ENCODE measurements at regions not wholly inside any gene's neighbourhood (a gene's known extent, or its start where the extent isn't known, plus 50 kb on each side); places are given as distances from the start of the nearest gene placed in this dataset.

GRCh38 chr4:22103768-22104167, 155.2 kb upstream of the KCNIP4 start:
- DNase-seq (no peak), ATAC-seq (no peak)
- H3K4me3 Mint-ChIP-seq: no peak overlapping the region
- H3K36me3 Mint-ChIP-seq (ENCODE audit: low read depth): no peaks in the 10 kb centered on the region
- H3K9me3 Mint-ChIP-seq: no peaks in the 10 kb centered on the region
- no peak overlapping the region for H3K27ac Mint-ChIP-seq
- peaks cover 9% of the 10 kb centered on the region for H3K4me1 Mint-ChIP-seq
- H3K27me3 Mint-ChIP-seq: no peaks in the 10 kb centered on the region

DNA sequence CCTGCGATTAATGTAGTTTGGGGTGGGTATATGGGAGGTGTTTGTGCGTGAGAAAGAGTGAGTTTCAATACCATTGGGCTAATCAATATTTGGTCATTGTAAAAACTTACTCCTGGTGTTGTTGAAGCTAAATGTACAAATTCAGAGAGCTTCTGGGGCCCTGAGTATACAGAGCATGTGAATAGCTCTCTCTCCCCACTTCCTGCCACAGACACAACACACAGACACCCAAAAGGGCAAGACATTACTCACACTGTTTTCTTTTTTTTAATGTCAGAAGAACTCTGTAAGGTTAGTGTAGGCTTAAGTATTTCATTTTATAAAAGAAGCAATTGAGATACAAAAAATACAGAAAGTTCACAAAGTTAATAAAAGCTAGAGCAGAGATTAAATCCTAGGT, 151.3 kb upstream of the KCNIP4 start:
- ATAC-seq: peak; percentile 80
- H3K4me1 Mint-ChIP-seq: peaks cover 9% of the 10 kb centered on the region
- no peak overlapping the region for H3K4me3 Mint-ChIP-seq
- H3K27me3 Mint-ChIP-seq: no peaks in the 10 kb centered on the region
- no peak for DNase-seq
- no peaks in the 10 kb centered on the region for H3K36me3 Mint-ChIP-seq (ENCODE audit: low read depth)
- H3K9me3 Mint-ChIP-seq: no peaks in the 10 kb centered on the region
- peak overlapping the region; percentile 7 for H3K27ac Mint-ChIP-seq

GRCh38 chr4:22097596-22097995, 149.0 kb upstream of the KCNIP4 start:
- Mint-ChIP-seq H3K36me3 (ENCODE audit: low read depth) (no peaks in the 10 kb centered on the region), H3K4me1 (peaks cover 9% of the 10 kb centered on the region), H3K27ac (no peak overlapping the region), H3K27me3 (no peaks in the 10 kb centered on the region), H3K9me3 (no peaks in the 10 kb centered on the region), H3K4me3 (no peak overlapping the region)
- ATAC-seq (no peak), DNase-seq (no peak)

DNA sequence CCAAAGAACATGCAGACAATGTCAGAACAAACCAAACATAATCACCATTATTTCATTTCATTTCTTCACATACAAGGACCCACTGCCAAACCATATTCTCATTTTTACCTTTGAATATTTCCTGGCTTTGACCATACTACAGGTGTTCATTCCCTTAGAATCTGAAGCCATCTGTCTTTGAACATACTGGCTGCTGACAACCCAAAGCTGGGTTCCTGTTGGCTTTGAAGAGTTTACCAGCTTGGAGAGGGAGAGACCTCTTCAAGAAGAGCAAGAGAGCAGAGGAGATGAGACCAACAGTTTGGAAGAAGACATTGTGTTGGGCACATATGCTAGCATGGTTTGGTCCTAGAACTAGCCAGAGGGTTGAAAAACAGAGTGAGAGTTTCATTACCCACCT, 145.6 kb upstream of the KCNIP4 start:
- Mint-ChIP-seq H3K27me3 (no peaks in the 10 kb centered on the region), H3K36me3 (ENCODE audit: low read depth) (no peaks in the 10 kb centered on the region)

GRCh38 chr4:22093126-22093525, 144.6 kb upstream of the KCNIP4 start:
- ATAC-seq: no peak
- no peak overlapping the region for H3K4me3 Mint-ChIP-seq
- H3K27me3 Mint-ChIP-seq: no peaks in the 10 kb centered on the region
- H3K36me3 Mint-ChIP-seq (ENCODE audit: low read depth): no peaks in the 10 kb centered on the region
- DNase-seq: no peak
- H3K27ac Mint-ChIP-seq: no peak overlapping the region
- H3K9me3 Mint-ChIP-seq: peaks cover 3% of the 10 kb centered on the region
- H3K4me1 Mint-ChIP-seq: no peaks in the 10 kb centered on the region

More for the DNA sequence above, 145.6 kb upstream of the KCNIP4 start:
- no peak overlapping the region for H3K27ac Mint-ChIP-seq
- DNase-seq (no peak), ATAC-seq (no peak)
- H3K9me3 Mint-ChIP-seq: peaks cover 3% of the 10 kb centered on the region
- no peak overlapping the region for H3K4me3 Mint-ChIP-seq
- H3K4me1 Mint-ChIP-seq: peaks cover 2% of the 10 kb centered on the region

DNA sequence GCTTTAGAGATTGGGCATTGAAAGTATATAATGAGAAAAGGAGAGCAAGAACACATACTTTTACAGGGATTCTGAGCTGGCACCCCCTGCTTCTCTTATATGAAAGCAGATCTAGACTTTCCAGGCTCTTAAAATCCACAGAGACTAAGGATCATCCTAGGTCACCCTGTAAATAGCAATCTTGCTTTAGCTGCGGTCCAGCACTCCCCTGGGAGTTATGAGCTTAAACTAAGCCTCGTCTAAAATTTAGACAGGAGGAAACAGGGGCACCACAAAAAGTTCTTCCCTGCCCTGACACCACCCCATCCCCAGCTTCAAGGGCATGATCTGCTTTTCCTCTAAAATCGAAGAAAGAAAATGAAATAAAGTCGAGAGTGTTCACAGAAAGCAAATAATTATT, 143.3 kb upstream of the KCNIP4 start:
- no peak for ATAC-seq
- Mint-ChIP-seq H3K9me3 (peaks cover 10% of the 10 kb centered on the region), H3K36me3 (ENCODE audit: low read depth) (no peaks in the 10 kb centered on the region), H3K27me3 (no peaks in the 10 kb centered on the region), H3K4me3 (no peak overlapping the region), H3K4me1 (no peaks in the 10 kb centered on the region), H3K27ac (no peak overlapping the region)
- no peak for DNase-seq

GRCh38 chr4:22091352-22091717, 142.8 kb upstream of the KCNIP4 start:
- Mint-ChIP-seq H3K27me3 (no peaks in the 10 kb centered on the region), H3K27ac (no peak overlapping the region), H3K36me3 (ENCODE audit: low read depth) (no peaks in the 10 kb centered on the region), H3K4me1 (no peaks in the 10 kb centered on the region), H3K4me3 (no peak overlapping the region), H3K9me3 (peaks cover 12% of the 10 kb centered on the region)
- no peak for ATAC-seq
- DNase-seq: no peak

- ATAC-seq: no peak
- H3K27me3 Mint-ChIP-seq: no peaks in the 10 kb centered on the region
- no peak overlapping the region for H3K27ac Mint-ChIP-seq
- H3K4me3 Mint-ChIP-seq: no peak overlapping the region
- no peak for DNase-seq
- no peaks in the 10 kb centered on the region for H3K36me3 Mint-ChIP-seq (ENCODE audit: low read depth)
- H3K9me3 Mint-ChIP-seq: peaks cover 17% of the 10 kb centered on the region
- no peaks in the 10 kb centered on the region for H3K4me1 Mint-ChIP-seq
Observed at GRCh38 chr4:22090661-22091351, 142.2 kb upstream of the KCNIP4 start.

DNA sequence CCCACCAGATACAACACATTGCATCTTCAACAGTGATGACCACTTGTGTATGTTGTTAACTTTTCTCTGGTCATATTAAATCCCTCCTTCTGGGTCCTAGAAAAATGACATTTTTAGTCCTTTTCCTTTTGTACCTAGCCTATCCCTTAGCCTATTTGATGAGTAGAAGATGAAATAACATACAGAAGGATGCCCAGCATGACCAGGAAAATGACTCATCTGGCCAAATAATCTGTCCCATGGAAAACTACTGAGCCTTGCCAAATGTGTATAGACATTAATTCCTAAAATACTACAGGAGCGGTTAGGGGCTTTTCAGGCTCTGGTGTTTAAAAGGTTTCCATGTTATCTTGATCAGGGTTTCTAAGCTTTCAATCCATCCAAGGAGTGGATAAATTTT, 129.0 kb upstream of the KCNIP4 start:
- Mint-ChIP-seq H3K27ac (no peak overlapping the region), H3K4me1 (no peaks in the 10 kb centered on the region), H3K9me3 (peaks cover 20% of the 10 kb centered on the region), H3K4me3 (no peak overlapping the region), H3K36me3 (ENCODE audit: low read depth) (no peaks in the 10 kb centered on the region), H3K27me3 (no peaks in the 10 kb centered on the region)
- no peak for DNase-seq
- ATAC-seq: no peak

- Mint-ChIP-seq H3K4me3 (no peak overlapping the region), H3K9me3 (peaks cover 19% of the 10 kb centered on the region), H3K27me3 (no peaks in the 10 kb centered on the region), H3K27ac (no peak overlapping the region), H3K4me1 (no peaks in the 10 kb centered on the region), H3K36me3 (ENCODE audit: low read depth) (no peaks in the 10 kb centered on the region)
- DNase-seq: no peak
- no peak for ATAC-seq
Observed at GRCh38 chr4:22072726-22073125, 124.2 kb upstream of the KCNIP4 start.

- no peak overlapping the region for H3K27ac Mint-ChIP-seq
- ATAC-seq: no peak
- peaks cover 17% of the 10 kb centered on the region for H3K9me3 Mint-ChIP-seq
- H3K4me3 Mint-ChIP-seq: no peak overlapping the region
- no peaks in the 10 kb centered on the region for H3K27me3 Mint-ChIP-seq
- DNase-seq: no peak
- H3K36me3 Mint-ChIP-seq (ENCODE audit: low read depth): no peaks in the 10 kb centered on the region
- H3K4me1 Mint-ChIP-seq: no peaks in the 10 kb centered on the region
Observed at GRCh38 chr4:22072240-22072639, 123.7 kb upstream of the KCNIP4 start.

DNA sequence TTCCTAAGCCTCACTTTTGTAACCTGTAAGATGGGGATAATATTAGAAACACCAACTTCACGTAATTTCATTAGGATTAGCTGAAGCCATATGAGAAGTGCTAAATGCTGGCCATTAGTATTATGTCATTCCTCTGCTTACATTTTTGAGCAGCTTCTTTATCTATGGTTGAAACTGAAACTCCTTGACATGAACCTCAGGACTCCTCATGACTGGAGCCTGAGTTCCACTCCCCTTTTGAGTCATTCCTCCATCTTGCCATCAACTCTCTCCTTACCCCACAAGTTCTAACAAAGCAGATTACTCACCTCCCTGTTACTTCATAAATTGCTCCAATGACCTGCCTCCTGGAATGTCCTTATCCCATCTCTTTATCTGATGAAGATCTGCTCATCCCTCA, 123.2 kb upstream of the KCNIP4 start:
- no peaks in the 10 kb centered on the region for H3K36me3 Mint-ChIP-seq (ENCODE audit: low read depth)
- ATAC-seq: no peak
- H3K27ac Mint-ChIP-seq: no peak overlapping the region
- H3K4me1 Mint-ChIP-seq: no peaks in the 10 kb centered on the region
- DNase-seq: no peak
- H3K4me3 Mint-ChIP-seq: no peak overlapping the region
- peaks cover 16% of the 10 kb centered on the region for H3K9me3 Mint-ChIP-seq
- H3K27me3 Mint-ChIP-seq: no peaks in the 10 kb centered on the region

- H3K27me3 Mint-ChIP-seq: no peaks in the 10 kb centered on the region
- no peak overlapping the region for H3K4me3 Mint-ChIP-seq
- H3K4me1 Mint-ChIP-seq: no peaks in the 10 kb centered on the region
- DNase-seq (no peak), ATAC-seq (no peak)
- no peaks in the 10 kb centered on the region for H3K36me3 Mint-ChIP-seq (ENCODE audit: low read depth)
- no peak overlapping the region for H3K27ac Mint-ChIP-seq
- peaks cover 12% of the 10 kb centered on the region for H3K9me3 Mint-ChIP-seq
Observed at GRCh38 chr4:22070256-22070655, 121.7 kb upstream of the KCNIP4 start.

DNA sequence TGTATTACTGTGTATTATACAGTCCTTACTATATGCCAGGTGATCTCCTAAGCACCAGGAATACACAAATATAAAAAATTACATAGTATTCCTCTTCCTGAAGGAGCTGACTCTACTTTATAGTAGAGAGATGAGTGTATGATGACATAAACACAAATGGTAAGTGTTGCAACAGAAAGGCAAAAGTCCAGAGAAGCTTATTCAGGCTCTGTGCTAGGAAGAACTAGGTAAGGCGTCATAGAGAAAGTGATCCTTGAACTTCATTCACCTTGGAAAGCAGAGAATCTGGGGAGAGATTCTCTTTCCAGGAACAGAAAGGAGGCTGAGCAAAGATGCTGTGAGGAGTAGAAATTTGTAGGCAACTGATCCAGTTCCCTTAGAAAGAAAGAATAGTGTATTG, 115.0 kb upstream of the KCNIP4 start:
- H3K27ac Mint-ChIP-seq: no peak overlapping the region
- peaks cover 11% of the 10 kb centered on the region for H3K9me3 Mint-ChIP-seq
- no peaks in the 10 kb centered on the region for H3K4me1 Mint-ChIP-seq
- no peaks in the 10 kb centered on the region for H3K36me3 Mint-ChIP-seq (ENCODE audit: low read depth)
- ATAC-seq (no peak), DNase-seq (no peak)
- H3K4me3 Mint-ChIP-seq: no peak overlapping the region
- no peaks in the 10 kb centered on the region for H3K27me3 Mint-ChIP-seq

DNA sequence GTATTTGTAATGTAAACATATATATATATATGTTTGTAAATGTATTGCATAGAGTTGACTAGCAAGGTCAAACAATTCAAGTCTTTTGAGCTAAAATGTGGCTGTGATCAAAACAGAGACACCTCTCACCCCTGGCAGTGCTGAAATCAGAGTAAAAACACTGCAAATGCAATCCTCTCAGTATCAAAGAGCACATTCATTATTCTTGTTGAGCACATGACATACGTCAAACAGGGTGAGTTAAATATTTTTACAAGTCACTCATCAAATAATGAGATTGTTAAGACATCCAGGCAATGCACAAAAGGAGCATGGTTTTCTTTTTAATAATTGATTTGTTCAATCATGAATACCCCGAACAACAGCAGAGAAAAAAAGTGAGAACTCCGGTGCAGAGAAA, 114.1 kb upstream of the KCNIP4 start:
- Mint-ChIP-seq H3K27me3 (no peaks in the 10 kb centered on the region), H3K4me3 (no peak overlapping the region), H3K9me3 (peaks cover 11% of the 10 kb centered on the region), H3K36me3 (ENCODE audit: low read depth) (no peaks in the 10 kb centered on the region), H3K27ac (no peak overlapping the region), H3K4me1 (no peaks in the 10 kb centered on the region)
- DNase-seq: no peak
- no peak for ATAC-seq

DNA sequence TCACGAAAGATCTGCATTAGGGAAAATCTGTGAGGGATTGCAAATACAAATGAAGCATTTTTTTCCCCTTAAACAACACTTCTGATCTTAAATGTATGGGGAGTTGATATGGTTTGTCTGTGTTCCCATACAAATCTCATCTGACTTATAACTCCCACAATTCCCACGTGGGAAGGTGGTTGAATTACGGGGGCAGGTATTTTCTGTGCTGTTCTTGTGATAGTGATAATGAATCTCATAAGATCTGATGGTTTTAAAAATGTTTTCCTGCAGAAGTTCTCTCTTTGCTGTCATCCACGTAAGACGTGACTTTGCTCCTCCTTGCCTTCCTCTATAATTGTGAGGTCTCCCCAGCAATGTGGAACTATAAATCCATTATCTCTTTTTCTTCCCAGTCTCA, 107.4 kb upstream of the KCNIP4 start:
- H3K27ac Mint-ChIP-seq: no peak overlapping the region
- DNase-seq: no peak
- H3K4me3 Mint-ChIP-seq: no peak overlapping the region
- H3K27me3 Mint-ChIP-seq: no peaks in the 10 kb centered on the region
- ATAC-seq: no peak
- H3K36me3 Mint-ChIP-seq (ENCODE audit: low read depth): no peaks in the 10 kb centered on the region
- H3K9me3 Mint-ChIP-seq: peaks cover 20% of the 10 kb centered on the region
- H3K4me1 Mint-ChIP-seq: no peaks in the 10 kb centered on the region

All from activated naive CD8-positive, alpha-beta T cell treated with anti-CD3 and anti-CD28 coated beads, Interleukin-2, amount 50 U/mL, for 24 hours (primary cell).